Activated naive CD4-positive, alpha-beta T cell treated with anti-CD3 and anti-CD28 coated beads, Interleukin-2, amount 50 U/mL, for 24 hours (primary cell): ENCODE measurements at regions not wholly inside any gene's neighbourhood (a gene's known extent, or its start where the extent isn't known, plus 50 kb on each side); places are given as distances from the start of the nearest gene placed in this dataset.

ENCODE experiments used
- H3K27ac Mint-ChIP-seq: one replicate; pipeline ENCODE4 v1.8.0; 2021; ENCODE audit warnings: mild to moderate bottlenecking, mixed read lengths
- H3K27me3 Mint-ChIP-seq: one replicate; pipeline ENCODE4 v1.8.0; 2021; ENCODE audit warnings: mixed read lengths
- H3K36me3 Mint-ChIP-seq: one replicate; pipeline ENCODE4 v1.8.0; 2021; ENCODE audit warnings: mixed read lengths
- H3K4me1 Mint-ChIP-seq: one replicate; pipeline ENCODE4 v1.8.0; 2021; ENCODE audit warnings: mixed read lengths
- H3K4me3 Mint-ChIP-seq: one replicate; pipeline ENCODE4 v1.8.0; 2021; ENCODE audit warnings: mild to moderate bottlenecking, mixed read lengths
- H3K9me3 Mint-ChIP-seq: one replicate; pipeline ENCODE4 v1.8.0; 2021; ENCODE audit warnings: mixed read lengths

DNA sequence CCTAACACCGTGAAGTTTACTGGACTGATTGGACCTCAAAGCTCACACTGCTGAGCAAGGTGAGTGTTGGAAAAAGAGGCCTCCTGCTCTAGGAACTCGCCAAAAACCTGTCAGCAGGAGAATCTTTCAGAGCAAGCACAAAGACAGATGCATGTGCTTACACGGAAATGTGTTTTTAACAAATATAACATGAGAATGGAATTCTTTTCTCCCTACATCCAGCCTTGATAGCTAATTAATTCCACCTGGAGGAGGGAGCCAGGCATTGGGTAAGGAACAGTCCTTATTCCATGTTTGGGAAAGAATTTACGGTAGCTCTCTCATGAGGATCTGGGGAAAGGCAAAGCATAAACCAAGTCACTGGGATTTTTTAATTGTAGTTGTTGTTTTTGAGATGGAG, 98.8 kb downstream of the KLF4 start:
- Mint-ChIP-seq H3K4me3 (no peak overlapping the region), H3K27me3 (no peaks in the 10 kb centered on the region), H3K4me1 (no peaks in the 10 kb centered on the region), H3K9me3 (no peaks in the 10 kb centered on the region), H3K36me3 (no peaks in the 10 kb centered on the region), H3K27ac (no peak overlapping the region)

DNA sequence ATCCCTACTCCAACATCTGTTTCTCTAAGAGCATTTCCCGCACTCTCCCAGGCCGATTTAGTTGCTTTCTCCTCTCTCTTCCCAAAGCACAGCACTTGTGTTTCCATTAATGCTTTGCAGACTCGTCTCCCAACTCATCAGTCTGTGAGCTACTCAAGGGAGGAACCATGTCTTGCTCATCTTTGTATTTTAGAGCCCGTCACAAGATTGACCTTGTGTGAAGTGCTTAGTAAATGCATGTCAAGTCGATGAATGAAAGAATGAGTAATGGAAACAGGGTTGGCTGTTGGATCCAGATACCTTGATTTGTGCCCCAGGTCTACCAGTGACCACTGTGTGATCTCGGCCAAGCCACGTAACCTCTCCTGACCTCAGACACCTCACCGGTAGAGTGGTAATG, 99.3 kb downstream of the KLF4 start:
- Mint-ChIP-seq H3K9me3 (no peaks in the 10 kb centered on the region), H3K27me3 (no peaks in the 10 kb centered on the region), H3K36me3 (no peaks in the 10 kb centered on the region), H3K4me3 (no peak overlapping the region), H3K27ac (no peak overlapping the region), H3K4me1 (no peaks in the 10 kb centered on the region)

DNA sequence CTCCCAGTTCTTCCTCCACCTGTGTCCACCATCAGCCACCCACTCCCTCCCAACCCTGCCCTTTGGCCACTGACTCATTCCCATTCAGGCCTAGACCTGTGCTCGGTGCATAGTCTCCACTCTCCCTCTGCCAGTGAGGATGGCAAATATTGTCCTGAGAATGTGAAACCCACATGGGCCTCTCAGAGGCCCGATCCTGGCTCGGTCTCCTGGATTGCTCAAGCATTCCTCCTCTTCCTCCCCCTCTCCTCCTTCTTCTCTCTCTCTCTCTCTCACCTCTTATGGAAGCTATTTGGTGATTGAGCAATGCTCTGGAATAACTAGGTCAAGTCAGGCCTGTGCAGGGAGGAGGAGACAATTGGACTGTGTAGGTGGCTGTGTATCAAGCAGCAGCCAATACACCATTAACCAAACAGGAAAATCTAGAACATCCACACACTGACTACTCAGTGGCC, 99.9 kb downstream of the KLF4 start:
- Mint-ChIP-seq H3K27me3 (no peaks in the 10 kb centered on the region), H3K27ac (no peak overlapping the region), H3K36me3 (no peaks in the 10 kb centered on the region), H3K9me3 (no peaks in the 10 kb centered on the region), H3K4me3 (no peak overlapping the region), H3K4me1 (no peaks in the 10 kb centered on the region)

DNA sequence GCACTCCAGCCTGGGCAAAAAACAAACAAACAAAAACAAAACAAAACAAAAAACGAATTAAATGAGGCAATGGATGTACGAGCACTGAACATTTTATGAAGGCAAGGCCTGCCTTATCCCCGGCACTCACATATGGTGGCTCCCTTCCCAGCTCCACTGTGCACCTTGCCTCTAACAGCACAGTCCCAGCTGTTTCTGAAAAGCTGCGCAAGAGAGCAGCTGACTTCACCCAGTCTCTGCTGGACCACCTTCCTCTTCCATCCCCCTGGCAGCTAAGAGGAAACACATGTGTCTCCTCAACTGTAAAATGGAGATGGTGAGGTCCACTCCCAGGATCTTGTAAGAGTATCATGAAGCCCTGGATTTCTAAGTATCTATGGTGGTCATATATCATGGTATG, 100.7 kb downstream of the KLF4 start:
- Mint-ChIP-seq H3K27ac (no peak overlapping the region), H3K36me3 (no peaks in the 10 kb centered on the region), H3K27me3 (peaks cover 1% of the 10 kb centered on the region), H3K9me3 (no peaks in the 10 kb centered on the region), H3K4me3 (no peak overlapping the region), H3K4me1 (no peaks in the 10 kb centered on the region)

DNA sequence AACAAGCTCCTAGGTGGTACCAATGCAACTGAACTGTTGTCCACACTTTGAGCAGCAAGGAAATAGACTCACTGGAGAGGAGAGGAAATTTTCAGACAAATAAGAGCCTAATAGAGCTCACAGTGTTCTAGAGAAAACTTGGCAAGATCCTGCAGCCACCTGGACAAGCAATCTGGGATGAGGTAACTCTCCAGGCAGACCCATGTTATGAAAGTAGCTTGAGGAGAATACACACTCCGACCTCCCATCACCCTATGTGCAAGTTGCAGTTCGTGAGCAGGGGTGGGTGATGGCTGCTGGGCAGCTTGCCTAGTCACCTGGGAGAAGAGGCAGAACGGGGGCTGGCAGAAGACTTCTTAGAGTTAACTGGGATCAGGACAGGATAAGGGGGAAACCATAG, 102.2 kb downstream of the KLF4 start:
- Mint-ChIP-seq H3K9me3 (no peaks in the 10 kb centered on the region), H3K27ac (no peak overlapping the region), H3K36me3 (no peaks in the 10 kb centered on the region), H3K4me1 (no peaks in the 10 kb centered on the region), H3K27me3 (peaks cover 4% of the 10 kb centered on the region), H3K4me3 (no peak overlapping the region)

DNA sequence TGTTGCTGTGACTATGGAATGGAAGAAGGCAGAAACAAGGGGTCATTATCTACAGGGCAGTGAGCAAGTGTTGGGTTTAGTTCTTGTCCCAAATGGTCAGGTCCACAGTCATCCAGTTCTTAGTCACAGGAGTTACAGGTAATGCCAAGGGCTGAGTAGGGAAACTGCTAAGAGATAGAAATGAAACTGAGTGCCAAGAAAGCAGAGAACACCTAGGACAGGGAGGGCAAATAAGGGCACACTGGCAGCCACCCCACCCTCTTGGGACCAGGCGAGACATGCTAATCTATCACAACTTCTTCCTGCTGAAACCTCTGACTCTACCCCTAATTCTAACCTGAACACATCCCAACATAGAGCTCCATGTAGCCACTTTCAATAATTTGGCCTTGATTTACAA, 103.2 kb downstream of the KLF4 start:
- H3K36me3 Mint-ChIP-seq: no peaks in the 10 kb centered on the region
- H3K4me3 Mint-ChIP-seq: no peak overlapping the region
- H3K27ac Mint-ChIP-seq: no peak overlapping the region
- H3K4me1 Mint-ChIP-seq: no peaks in the 10 kb centered on the region
- peaks cover 4% of the 10 kb centered on the region for H3K27me3 Mint-ChIP-seq
- H3K9me3 Mint-ChIP-seq: no peaks in the 10 kb centered on the region
